ENCODE measurements at regions not wholly inside any gene's neighbourhood (a gene's known extent, or its start where the extent isn't known, plus 50 kb on each side); places are given as distances from the start of the nearest gene placed in this dataset.

DNA sequence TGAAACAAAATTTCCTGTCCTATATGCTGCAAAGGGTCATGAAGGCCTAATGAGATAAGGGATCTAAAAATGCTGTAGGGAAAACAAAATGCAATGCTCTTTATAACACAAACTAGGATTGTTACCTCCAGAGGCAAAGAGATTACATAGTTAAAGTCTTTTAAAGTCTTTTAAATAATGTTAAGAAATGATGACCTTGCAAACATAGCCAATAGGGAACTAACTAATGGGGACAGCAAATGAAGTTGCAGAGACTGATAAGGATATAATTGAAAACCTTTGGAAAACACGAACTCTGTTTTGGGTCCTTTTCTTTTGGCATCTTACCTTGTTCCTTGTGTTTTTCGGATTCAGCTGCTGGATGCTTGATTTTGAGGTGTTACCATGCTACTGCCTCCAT, 485.9 kb downstream of the KCNA4 start:
- no peaks in the 10 kb centered on the region for H3K27me3 ChIP-seq (ENCODE audit: control insufficient read depth, insufficient read depth, low read length)
- H3K4me3 ChIP-seq (ENCODE audit: low read depth, low read length) = no peak overlapping the region
- ChIA-PET POLR2A (no interaction called here), CTCF (no interaction called here)
- no peaks in the 10 kb centered on the region for H3K36me3 ChIP-seq (ENCODE audit: control insufficient read depth, insufficient read depth, low read length)
- TF ChIP-seq, protein P1, sequence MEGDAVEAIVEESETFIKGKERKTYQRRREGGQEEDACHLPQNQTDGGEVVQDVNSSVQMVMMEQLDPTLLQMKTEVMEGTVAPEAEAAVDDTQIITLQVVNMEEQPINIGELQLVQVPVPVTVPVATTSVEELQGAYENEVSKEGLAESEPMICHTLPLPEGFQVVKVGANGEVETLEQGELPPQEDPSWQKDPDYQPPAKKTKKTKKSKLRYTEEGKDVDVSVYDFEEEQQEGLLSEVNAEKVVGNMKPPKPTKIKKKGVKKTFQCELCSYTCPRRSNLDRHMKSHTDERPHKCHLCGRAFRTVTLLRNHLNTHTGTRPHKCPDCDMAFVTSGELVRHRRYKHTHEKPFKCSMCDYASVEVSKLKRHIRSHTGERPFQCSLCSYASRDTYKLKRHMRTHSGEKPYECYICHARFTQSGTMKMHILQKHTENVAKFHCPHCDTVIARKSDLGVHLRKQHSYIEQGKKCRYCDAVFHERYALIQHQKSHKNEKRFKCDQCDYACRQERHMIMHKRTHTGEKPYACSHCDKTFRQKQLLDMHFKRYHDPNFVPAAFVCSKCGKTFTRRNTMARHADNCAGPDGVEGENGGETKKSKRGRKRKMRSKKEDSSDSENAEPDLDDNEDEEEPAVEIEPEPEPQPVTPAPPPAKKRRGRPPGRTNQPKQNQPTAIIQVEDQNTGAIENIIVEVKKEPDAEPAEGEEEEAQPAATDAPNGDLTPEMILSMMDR (IDR thresholded peaks at IDR 0.05; ENCODE audit: insufficient read depth, low read depth, low read length) = no peak
- no peak for DNase-seq (ENCODE audit: low read depth)

DNA sequence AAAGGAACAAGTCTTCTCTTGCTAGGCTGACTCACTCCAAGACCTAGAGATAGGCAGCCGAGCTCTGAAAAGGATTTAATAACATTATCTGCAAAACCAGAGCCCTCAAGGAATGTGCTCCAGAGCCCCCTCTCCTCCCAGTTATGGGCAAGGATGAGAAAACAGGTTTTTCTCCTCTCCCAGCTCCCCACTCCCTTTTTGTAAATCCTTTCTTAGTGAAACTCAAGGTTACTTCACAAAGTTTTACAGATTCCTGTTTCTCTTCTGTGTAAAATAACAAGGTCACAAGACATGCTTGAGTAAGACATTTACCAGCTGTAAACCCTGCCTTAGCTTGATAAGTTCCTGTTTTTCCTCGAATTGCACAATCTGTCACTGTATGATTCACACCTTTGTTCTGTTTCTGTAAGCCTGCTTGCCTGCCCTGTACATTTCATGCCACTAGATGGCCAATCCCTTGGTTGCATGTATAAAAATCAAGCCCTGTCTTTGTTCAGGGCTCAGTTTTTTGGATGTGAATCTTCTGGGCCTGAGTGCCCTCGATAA, 489.4 kb downstream of the KCNA4 start:
- CTCF ChIA-PET = interaction anchor here (1.1 kb wide), 1 partner anchor 8 kb away, joined by 3 read pairs; no protein-coding TSS in a partner anchor
- TF ChIP-seq, protein P1 (IDR thresholded peaks at IDR 0.05; ENCODE audit: insufficient read depth, low read depth, low read length) = peak; percentile 34
- Histone ChIP-seq H3K4me3 (ENCODE audit: low read depth, low read length) (no peak overlapping the region), H3K36me3 (ENCODE audit: control insufficient read depth, insufficient read depth, low read length) (no peaks in the 10 kb centered on the region), H3K27me3 (ENCODE audit: control insufficient read depth, insufficient read depth, low read length) (no peaks in the 10 kb centered on the region)
- POLR2A ChIA-PET = no interaction called here
- DNase-seq (ENCODE audit: low read depth) = no peak

DNA sequence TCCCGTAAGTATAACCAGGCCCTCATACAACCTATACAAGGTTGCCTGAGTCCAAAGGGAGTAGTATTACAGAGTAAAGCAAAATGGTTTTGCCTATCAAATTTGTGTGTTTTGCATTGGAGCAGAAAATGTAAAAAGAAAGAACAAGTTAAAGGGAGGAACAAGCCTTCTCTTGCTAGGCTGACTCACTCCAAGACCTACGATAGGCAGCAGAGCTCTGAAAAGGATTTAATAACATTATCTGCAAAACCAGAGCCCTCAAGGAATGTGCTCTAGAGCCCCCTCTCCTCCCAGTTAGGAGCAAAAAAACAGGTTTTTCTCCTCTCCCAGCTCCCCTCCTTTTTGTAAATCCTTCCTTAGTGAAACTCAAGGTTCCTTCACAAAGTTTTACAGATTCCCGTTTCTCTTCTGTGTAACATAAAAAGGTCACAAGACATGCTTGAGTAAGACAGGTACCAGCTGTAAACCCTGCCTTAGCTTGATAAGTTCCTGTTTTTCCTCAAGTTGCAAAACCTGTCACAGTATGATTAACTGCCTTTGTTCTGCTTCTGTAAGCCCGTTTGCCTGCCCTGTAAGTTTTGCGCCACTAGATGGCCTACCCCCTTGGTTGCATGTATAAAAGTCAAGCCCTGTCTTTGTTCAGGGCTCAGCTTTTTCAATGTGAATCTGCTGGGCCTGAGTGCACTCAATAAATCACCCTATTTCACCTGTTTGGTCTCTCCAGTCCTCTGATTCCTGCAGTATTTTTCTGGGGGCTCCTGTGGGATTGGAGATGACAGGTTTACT, 498.2 kb downstream of the KCNA4 start:
- Histone ChIP-seq H3K4me3 (ENCODE audit: low read depth, low read length) (no peak overlapping the region), H3K27me3 (ENCODE audit: control insufficient read depth, insufficient read depth, low read length) (no peaks in the 10 kb centered on the region), H3K36me3 (ENCODE audit: control insufficient read depth, insufficient read depth, low read length) (no peaks in the 10 kb centered on the region)
- POLR2A ChIA-PET = no interaction called here
- DNase-seq (ENCODE audit: low read depth) = no peak
- TF ChIP-seq, protein P1 (IDR thresholded peaks at IDR 0.05; ENCODE audit: insufficient read depth, low read depth, low read length) = no peak
- CTCF ChIA-PET = no interaction called here

- no peak for DNase-seq (ENCODE audit: low read depth)
- CTCF ChIA-PET = no interaction called here
- Histone ChIP-seq H3K27me3 (ENCODE audit: control insufficient read depth, insufficient read depth, low read length) (no peaks in the 10 kb centered on the region), H3K36me3 (ENCODE audit: control insufficient read depth, insufficient read depth, low read length) (no peaks in the 10 kb centered on the region), H3K4me3 (ENCODE audit: low read depth, low read length) (no peak overlapping the region)
- TF ChIP-seq, protein P1 (IDR thresholded peaks at IDR 0.05; ENCODE audit: insufficient read depth, low read depth, low read length) = no peak
- POLR2A ChIA-PET = no interaction called here
These were observed 505.4 kb downstream of the KCNA4 start for GRCh38 chr11:29511394-29511793.

- Histone ChIP-seq H3K36me3 (ENCODE audit: control insufficient read depth, insufficient read depth, low read length) (no peaks in the 10 kb centered on the region), H3K27me3 (ENCODE audit: control insufficient read depth, insufficient read depth, low read length) (no peaks in the 10 kb centered on the region), H3K4me3 (ENCODE audit: low read depth, low read length) (no peak overlapping the region)
- no peak for DNase-seq (ENCODE audit: low read depth)
- POLR2A ChIA-PET = no interaction called here
- CTCF ChIA-PET = no interaction called here
- TF ChIP-seq, protein P1 (IDR thresholded peaks at IDR 0.05; ENCODE audit: insufficient read depth, low read depth, low read length) = no peak
These were observed 509.5 kb downstream of the KCNA4 start for GRCh38 chr11:29507376-29507775.
